Panc1 (cell line): ENCODE measurements at regions not wholly inside any gene's neighbourhood (a gene's known extent, or its start where the extent isn't known, plus 50 kb on each side); places are given as distances from the start of the nearest gene placed in this dataset.

Source experiments
- ATAC-seq: fragments of 200-7000 bp; cut with Tn5 transposase; 2 replicates; pipeline ENCODE4 v1.9.1; 2020; ENCODE audit warnings: mild to moderate bottlenecking, moderate library complexity
- BruUV-seq: library from RNA; stranded (reverse); fragments of 400-500 nt; replicated peaks from 2 replicates; lab custom pipeline; 2021; lab: Mats Ljungman, UMichigan
- CTCF ChIA-PET: fragments of 300-600 bp; sonication (Branson Sonifier 250); formaldehyde crosslinking; loops from one replicate; lab custom pipeline; 2022; ENCODE audit warnings: antibody characterized with exemption; lab: Charles Lee
- POLR2A ChIA-PET: fragments of 300-600 bp; sonication (Branson Sonifier 250); formaldehyde crosslinking; loops from one replicate; lab custom pipeline; 2022; ENCODE audit warnings: antibody characterized with exemption; lab: Charles Lee
- DNase-seq: peaks from one replicate; pipeline ENCODE4 v3.0.0-alpha.2; 2010; ENCODE audit warnings: low read depth, low spot score
- H3K27ac ChIP-seq: 2 replicates; pipeline ENCODE4 v1.5.1; 2011; ENCODE audit warnings: mild to moderate bottlenecking, low read length, inconsistent platforms
- H3K27me3 ChIP-seq: fragments of 200-500 bp; sonication (Bioruptor generic); 2 replicates; pipeline ENCODE4 v1.6.0; 2014; ENCODE audit warnings: low read length, inconsistent platforms; ENCODE audit not compliant: control insufficient read depth, insufficient read depth
- H3K36me3 ChIP-seq: fragments of 200-500 bp; sonication (Bioruptor generic); 2 replicates; pipeline ENCODE4 v1.5.1; 2014; ENCODE audit warnings: inconsistent platforms, mild to moderate bottlenecking, low read length, moderate library complexity; ENCODE audit not compliant: control insufficient read depth, insufficient read depth
- H3K4me1 ChIP-seq: 2 replicates; pipeline ENCODE4 v1.5.1; 2011; ENCODE audit warnings: inconsistent platforms, mild to moderate bottlenecking, low read length, moderate library complexity; ENCODE audit not compliant: control insufficient read depth, insufficient read depth
- H3K4me3 ChIP-seq, 2 experiments: 2 replicates each; pipeline ENCODE4 v1.5.1; 2011 to 2012; ENCODE audit warnings: low read depth in 2 of 2, low read length in 2 of 2, mild to moderate bottlenecking in 2 of 2, inconsistent platforms in 1 of 2, moderate library complexity in 1 of 2
- H3K9me3 ChIP-seq: fragments of 200-500 bp; sonication (Bioruptor generic); 2 replicates; pipeline ENCODE4 v1.5.1; 2014; ENCODE audit warnings: low read depth, mild to moderate bottlenecking, inconsistent platforms, low read length, moderate library complexity; ENCODE audit not compliant: control insufficient read depth, insufficient read depth
- CTCF ChIP-seq: fragments of 450-650 bp; IDR thresholded peaks from 2 replicates; pipeline ENCODE4 v1.5.1; 2017; ENCODE audit warnings: mild to moderate bottlenecking
- POLR2AphosphoS5 ChIP-seq: IDR thresholded peaks from 2 replicates; pipeline ENCODE4 v1.6.1; 2012; ENCODE audit warnings: mild to moderate bottlenecking, low read depth, low read length, moderate library complexity
- REST ChIP-seq, 2 experiments: IDR thresholded peaks; 2 replicates each; pipeline ENCODE4 v1.6.1; 2011 to 2012; ENCODE audit warnings: low read depth in 2 of 2, control low read depth in 1 of 2, low read length in 1 of 2, mild to moderate bottlenecking in 1 of 2, moderate library complexity in 1 of 2; ENCODE audit not compliant: insufficient read depth in 1 of 2
- SIN3A ChIP-seq: IDR thresholded peaks from 2 replicates; pipeline ENCODE4 v1.6.1; 2012; ENCODE audit warnings: low read depth, mild to moderate bottlenecking, low read length, moderate library complexity, borderline replicate concordance; ENCODE audit not compliant: insufficient read depth
- TCF7L2 ChIP-seq: IDR thresholded peaks from 2 replicates; pipeline ENCODE4 v1.6.1; 2011; ENCODE audit warnings: mild to moderate bottlenecking, low read depth, low read length, inconsistent platforms
- in situ Hi-C: cut with HindIII; loops from 2 replicates; pipeline ENCODE4 v1.10.0; 2016; ENCODE audit warnings: low sequenced_read_pairs, low pct_unique_long_range_greater_than_20kb
- intact Hi-C: fragments of 100-400 bp; cut with micrococcal nuclease; formaldehyde crosslinking; loops from one replicate; pipeline ENCODE4 v1.10.0; 2022; ENCODE audit not compliant: unreplicated experiment

- no peak for TF ChIP-seq CTCF
- no peak for TF ChIP-seq SIN3A
- TF ChIP-seq REST (IDR thresholded peaks at IDR 0.05; ENCODE audit: insufficient read depth in 1 of 2, low read depth in 2 of 2, low read length in 1 of 2), result no peak
- no peak for TF ChIP-seq POLR2AphosphoS5
- TF ChIP-seq TCF7L2, result no peak
- H3K9me3 ChIP-seq, result no peaks in the 10 kb centered on the region
- no TSS peak for BruUV-seq
- in situ Hi-C loops, result no loop called here
- no peaks in the 10 kb centered on the region for H3K27me3 ChIP-seq
- H3K4me3 ChIP-seq, result no peak overlapping the region
- ATAC-seq (no peak), DNase-seq (no peak)
- POLR2A ChIA-PET, result no interaction called here
- H3K4me1 ChIP-seq, result no peaks in the 10 kb centered on the region; the same call in 1 of the 2 replicates
- intact Hi-C loops, result no loop called here
- H3K27ac ChIP-seq, result no peak overlapping the region
- CTCF ChIA-PET, result no interaction called here
- no peaks in the 10 kb centered on the region for H3K36me3 ChIP-seq
Measured at GRCh38 chr5:135210286-135211055, 176.4 kb upstream of the PITX1 start.

GRCh38 chr5:135208903-135209721, 175.1 kb upstream of the PITX1 start:
- Histone ChIP-seq H3K9me3 (no peaks in the 10 kb centered on the region), H3K27me3 (no peaks in the 10 kb centered on the region), H3K36me3 (no peaks in the 10 kb centered on the region), H3K27ac (no peak overlapping the region), H3K4me3 (no peak overlapping the region), H3K4me1 (no peaks in the 10 kb centered on the region; the same call in 1 of the 2 replicates)
- no TSS peak for BruUV-seq
- DNase-seq (peak; percentile 24), ATAC-seq (peak; percentile 74)
- TF ChIP-seq CTCF (no peak), TCF7L2 (no peak), REST (IDR thresholded peaks at IDR 0.05; ENCODE audit: insufficient read depth in 1 of 2, low read depth in 2 of 2, low read length in 1 of 2) (no peak), POLR2AphosphoS5 (no peak), SIN3A (no peak)
- in situ Hi-C loops, result no loop called here
- ChIA-PET CTCF (no interaction called here), POLR2A (interaction anchor here (0.5 kb wide), 1 partner anchor 303 kb away, joined by 9 read pairs; no protein-coding TSS in a partner anchor)
- intact Hi-C loops, result loop anchor here (5.0 kb wide), 1 partner anchor 123 kb away; no protein-coding TSS in a partner anchor
